ENCODE measurements at regions not wholly inside any gene's neighbourhood (a gene's known extent, or its start where the extent isn't known, plus 50 kb on each side); places are given as distances from the start of the nearest gene placed in this dataset.
"Not testable (repeated sequence)": the region's sequence is repeated elsewhere in the genome, so short reads cannot be mapped to it uniquely, and the experiment has no call there.

GRCh38 chr1:833226-833625 lies 90.5 kb upstream of the SAMD11 start:
- not testable (repeated sequence) for TF ChIP-seq POLR2A (IDR thresholded peaks at IDR 0.05; ENCODE audit: low read length); GATA1 (IDR thresholded peaks at IDR 0.05; ENCODE audit: low read depth, low read length)

All from erythroblast (primary cell).